GM12864 (cell line): ENCODE measurements at regions not wholly inside any gene's neighbourhood (a gene's known extent, or its start where the extent isn't known, plus 50 kb on each side); places are given as distances from the start of the nearest gene placed in this dataset.

Experiments used
- DNase-seq: peaks from one replicate; pipeline ENCODE4 v3.0.0-alpha.2; 2011; ENCODE audit warnings: low read depth
- H3K4me3 ChIP-seq: 2 replicates; pipeline ENCODE4 v1.5.1; 2011; ENCODE audit warnings: mild to moderate bottlenecking, low read depth, low read length, control low read depth
- CTCF ChIP-seq: IDR thresholded peaks from 2 replicates; pipeline ENCODE4 v1.5.1; 2011; ENCODE audit warnings: low read depth, mild to moderate bottlenecking, moderate library complexity, low read length, control low read depth, inconsistent platforms; ENCODE audit errors: missing control alignments

- H3K4me3 ChIP-seq = no peak overlapping the region
- DNase-seq = no peak
- no peak for TF ChIP-seq CTCF
Measured at GRCh38 chr5:156037151-156037909, 289.6 kb upstream of the SGCD start.

GRCh38 chr5:156042726-156043125 is 284.2 kb upstream of the SGCD start:
- TF ChIP-seq CTCF = no peak
- DNase-seq = no peak
- H3K4me3 ChIP-seq = no peak overlapping the region

- DNase-seq = no peak
- TF ChIP-seq CTCF = no peak
- H3K4me3 ChIP-seq = no peak overlapping the region
Measured at GRCh38 chr5:156043351-156043750, 283.6 kb upstream of the SGCD start.

GRCh38 chr5:156051972-156052371 is 275.0 kb upstream of the SGCD start:
- no peak overlapping the region for H3K4me3 ChIP-seq
- no peak for DNase-seq
- TF ChIP-seq CTCF = peak; percentile 12

- H3K4me3 ChIP-seq = no peak overlapping the region
- no peak for TF ChIP-seq CTCF
- DNase-seq = no peak
Measured at GRCh38 chr5:156052656-156053055, 274.3 kb upstream of the SGCD start.

- no peak overlapping the region for H3K4me3 ChIP-seq
- TF ChIP-seq CTCF = no peak
- no peak for DNase-seq
Measured at GRCh38 chr5:156053056-156053455, 273.9 kb upstream of the SGCD start.

GRCh38 chr5:156076912-156077311 is 250.1 kb upstream of the SGCD start:
- TF ChIP-seq CTCF = no peak
- H3K4me3 ChIP-seq = no peak overlapping the region
- DNase-seq = no peak
